ENCODE measurements at regions not wholly inside any gene's neighbourhood (a gene's known extent, or its start where the extent isn't known, plus 50 kb on each side); places are given as distances from the start of the nearest gene placed in this dataset.

DNA sequence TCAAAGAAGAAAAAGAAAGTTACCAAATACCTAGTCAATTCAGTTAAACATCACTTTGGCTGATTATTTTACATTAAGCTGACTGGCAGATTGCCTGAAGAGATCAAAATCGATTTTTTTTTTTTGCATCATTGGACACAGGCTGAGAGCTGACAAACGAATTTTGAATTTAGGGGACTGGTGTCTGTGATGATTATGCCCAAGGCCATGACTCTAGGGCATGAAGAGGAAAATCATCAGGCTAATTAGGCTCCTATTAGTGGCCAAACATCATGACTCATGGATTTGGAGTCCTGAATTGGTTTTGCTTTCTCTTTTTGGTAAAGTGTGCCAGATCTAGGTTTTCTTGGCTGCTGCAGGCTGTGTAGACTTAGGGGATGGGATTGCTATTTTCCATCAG is 829.3 kb upstream of the LCORL start:
- DNase-seq (ENCODE audit: low spot score): no peak

DNA sequence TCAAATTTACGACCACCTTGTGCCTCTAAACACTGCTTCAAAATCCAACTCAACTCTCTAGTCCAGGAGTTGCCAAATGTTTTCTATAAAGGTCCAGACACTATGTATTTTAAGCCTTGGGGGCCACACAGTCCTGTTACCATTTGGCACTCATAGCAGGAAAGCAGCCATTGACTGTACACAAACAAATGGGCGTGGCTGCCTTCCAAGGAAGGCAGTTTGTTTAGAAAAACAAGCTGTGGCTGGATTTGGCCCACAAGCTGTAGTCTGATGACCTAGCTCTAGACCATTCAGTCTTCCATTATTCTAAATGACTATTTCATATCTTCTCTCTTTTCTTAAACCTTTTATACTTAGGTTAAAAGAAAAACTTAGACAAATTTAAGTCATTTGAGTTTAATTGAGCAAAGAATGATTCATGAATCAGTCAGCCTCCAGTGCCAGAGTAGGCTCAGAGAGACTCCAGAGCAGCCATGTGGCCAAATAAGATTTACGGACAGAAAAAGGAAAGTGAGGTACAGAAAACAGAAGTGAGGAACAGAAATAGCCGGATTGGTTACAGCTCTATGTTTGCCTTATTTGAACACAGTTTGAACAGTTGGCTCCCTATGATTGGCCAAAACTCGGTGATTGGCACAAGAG is 825.8 kb upstream of the LCORL start:
- no peak for DNase-seq (ENCODE audit: low spot score)

DNA sequence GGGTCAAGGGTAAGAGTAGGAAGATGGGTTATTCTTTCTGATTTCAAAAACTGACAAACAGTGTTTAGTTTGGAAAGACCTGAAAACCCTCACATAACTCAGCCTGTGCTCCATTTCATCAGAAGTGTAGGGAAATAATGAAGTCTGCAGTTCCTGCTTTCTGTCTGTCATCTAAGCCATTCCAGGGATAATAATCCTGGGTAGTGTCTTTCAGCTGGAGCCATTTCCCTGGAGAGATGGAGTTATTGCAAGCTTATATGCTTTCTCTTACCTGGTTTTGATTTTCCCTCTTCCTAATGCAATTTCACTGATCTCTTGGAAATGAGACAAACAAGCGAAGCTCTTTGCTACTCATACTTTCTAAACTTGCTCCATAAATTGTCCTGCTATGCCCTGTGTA is 824.8 kb upstream of the LCORL start:
- no peak for DNase-seq (ENCODE audit: low spot score)

DNA sequence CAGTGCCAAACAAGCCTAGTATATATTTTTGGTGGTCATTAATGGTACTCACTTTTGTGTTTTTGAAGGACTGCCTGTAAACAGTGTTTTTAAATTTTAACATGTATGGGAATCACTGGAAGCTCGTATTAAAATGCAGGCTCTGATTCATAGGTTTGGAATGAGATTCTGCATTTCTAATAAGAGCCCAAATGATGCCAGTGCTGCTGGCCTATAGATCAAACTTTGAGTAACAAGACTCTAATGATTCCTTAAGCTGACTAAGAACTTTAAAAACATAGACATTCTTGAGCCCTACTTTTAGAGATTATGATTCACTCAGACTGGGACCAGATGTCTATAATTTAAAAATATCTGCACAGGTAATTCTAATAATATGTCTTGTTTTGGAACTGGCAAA is 823.2 kb upstream of the LCORL start:
- no peak for DNase-seq (ENCODE audit: low spot score)

DNA sequence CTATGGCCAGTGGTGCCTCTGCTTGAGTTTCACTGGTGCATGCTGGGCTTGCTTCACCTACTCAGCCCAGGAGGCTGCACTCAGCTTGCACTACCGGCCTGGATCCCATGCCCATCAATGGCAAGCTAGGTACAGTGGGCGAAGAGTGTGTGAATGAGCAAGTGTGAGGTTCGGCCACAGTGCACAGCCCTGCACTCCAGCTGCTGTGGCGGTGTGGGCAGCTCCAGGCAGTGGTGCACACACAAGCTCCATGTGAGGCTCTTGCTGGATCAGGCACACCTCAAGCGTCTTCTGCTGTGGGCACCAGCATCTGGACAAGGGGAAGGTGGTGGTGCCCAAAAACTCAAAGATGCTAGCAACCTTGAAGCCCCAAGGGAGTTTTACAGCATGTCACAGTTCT is 820.9 kb upstream of the LCORL start:
- no peak for DNase-seq (ENCODE audit: low spot score)

DNA sequence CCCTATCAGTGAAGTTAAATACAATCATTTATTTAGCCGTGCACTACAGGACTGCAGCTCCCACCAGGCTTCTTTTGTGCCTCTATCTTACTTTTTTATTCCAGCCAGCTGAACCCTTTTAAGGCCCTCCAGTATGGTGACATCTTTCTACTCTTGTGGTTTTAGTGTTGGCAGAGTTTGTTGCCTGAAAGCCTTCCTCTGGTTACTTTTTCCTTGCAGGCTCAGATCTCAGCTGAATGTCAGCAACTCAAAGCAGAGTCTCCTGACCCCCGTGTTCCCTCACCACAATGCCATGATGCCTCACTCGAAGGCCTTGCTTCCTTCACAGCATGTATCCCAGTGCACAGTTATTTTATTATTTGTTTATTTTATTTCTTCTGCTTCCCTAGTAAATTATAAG is 818.9 kb upstream of the LCORL start:
- DNase-seq (ENCODE audit: low spot score): no peak

DNA sequence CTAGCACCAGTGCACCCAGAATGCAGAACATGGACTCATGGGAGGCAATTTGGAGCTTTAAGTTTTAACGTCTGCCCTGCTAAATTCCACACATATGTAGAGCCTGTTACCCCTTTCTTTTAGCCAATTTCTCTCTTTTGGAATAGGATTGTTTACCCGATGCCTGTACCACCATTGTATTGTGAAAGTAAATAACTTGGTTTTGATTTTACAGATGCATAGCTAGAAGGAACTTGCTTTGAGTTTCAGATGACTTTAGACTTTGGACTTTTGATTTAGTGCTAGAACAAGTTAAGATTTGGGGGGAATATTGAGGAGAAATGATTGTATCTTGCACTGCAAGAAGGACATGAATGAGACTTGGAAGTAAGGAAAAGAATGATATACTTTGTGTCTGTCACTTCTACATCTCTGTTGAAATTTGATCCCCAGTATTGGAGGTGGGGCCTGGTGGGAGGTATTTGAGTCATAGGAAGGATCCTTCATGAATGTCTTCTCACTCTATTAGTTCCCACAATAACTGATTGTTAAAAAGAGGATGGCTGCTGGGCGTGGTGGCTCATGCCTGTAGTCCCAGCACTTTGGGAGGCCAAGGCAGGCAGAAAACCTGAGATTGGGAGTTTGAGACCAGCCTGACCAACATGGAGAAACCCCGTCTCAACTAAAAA is 794.8 kb upstream of the LCORL start:
- no peak for DNase-seq (ENCODE audit: low spot score)

DNA sequence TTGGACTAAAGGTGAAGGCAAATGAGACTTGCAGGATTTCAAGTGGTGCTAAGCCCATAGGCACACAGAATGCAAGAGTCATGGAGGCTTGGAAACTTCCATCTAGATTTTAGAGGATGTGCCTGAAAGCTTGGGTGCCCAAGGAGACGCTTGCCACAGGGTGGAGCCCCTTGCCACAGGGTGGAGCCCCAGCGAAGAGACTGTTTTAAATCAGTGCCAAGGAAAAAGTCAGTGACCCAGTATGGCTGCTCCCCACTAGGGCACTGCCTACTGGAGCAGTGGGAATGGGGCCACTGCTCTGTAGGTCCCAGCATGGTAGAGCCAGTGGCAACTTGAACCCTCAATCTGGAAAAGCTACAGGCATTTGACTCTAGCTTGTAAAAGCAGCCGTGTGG is 794.2 kb upstream of the LCORL start:
- DNase-seq (ENCODE audit: low spot score): no peak

DNA sequence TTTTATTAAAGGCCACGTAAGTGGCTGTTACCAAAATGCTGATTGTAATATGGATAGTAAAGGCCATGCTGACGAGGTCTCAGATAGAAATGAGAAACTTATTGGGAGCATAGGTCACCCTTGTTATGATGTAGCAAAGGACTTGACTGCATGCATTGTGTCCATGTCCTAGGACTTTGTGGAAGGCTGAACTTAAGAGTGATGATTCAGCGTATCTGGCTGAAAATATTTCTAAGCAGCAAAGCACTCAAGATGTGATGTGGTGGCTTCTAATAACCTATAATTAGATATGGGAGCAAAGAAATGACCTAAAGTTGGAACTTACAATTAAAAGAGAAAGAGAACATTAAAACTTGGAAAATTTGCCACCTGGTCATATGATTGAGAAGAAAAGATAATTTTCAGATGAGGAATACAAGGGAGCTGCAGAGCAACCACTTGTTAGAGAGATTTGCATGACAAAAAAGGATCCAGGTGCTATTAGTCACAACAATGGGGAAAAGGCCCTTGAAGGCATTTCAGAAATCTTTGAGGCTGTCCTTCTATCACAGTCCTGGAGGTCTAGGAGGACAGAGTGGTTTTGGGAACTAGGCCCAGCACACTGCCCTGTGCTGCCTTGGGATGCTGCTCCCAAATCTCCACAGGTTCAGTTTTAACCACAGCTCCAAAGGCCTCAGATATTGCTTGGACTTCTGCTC is 793.7 kb upstream of the LCORL start:
- no peak for DNase-seq (ENCODE audit: low spot score)

DNA sequence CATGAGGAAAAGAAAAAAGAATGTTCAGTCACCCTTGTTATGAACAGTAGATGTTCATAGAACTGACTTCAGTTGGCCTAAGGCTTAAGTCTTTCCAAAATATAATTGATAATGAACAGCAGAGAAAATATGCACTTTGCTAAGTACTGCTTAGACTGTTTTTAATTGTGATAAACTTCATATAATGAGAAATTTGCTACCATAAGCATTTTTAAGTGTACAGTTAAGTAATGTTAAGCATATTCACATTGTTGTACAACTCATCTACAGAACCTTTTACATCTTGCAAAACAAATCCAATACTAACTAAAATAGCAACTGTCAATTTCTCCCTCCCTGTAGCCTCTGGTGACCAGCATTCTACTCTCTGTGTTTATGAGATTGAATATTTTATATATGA is 792.2 kb upstream of the LCORL start:
- no peak for DNase-seq (ENCODE audit: low spot score)

DNA sequence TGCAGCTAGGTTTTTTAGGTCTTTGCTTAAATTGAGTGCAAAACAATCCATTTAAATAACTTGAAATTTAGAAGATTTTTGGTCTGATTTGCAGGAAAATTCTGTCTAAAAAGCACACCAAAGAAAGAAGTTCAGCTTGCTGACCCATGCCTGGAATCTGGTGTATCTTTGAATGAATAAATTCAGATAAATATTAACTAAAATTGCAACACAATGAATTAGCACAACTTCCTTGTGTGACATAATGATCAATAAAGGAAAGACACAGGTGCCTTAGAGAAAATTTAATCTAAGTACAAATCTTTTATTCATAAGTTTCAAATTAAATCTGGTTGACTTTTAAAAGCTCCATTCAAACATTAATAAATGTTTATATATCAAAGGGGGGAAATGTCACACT is 791.5 kb upstream of the LCORL start:
- DNase-seq (ENCODE audit: low spot score): no peak

DNA sequence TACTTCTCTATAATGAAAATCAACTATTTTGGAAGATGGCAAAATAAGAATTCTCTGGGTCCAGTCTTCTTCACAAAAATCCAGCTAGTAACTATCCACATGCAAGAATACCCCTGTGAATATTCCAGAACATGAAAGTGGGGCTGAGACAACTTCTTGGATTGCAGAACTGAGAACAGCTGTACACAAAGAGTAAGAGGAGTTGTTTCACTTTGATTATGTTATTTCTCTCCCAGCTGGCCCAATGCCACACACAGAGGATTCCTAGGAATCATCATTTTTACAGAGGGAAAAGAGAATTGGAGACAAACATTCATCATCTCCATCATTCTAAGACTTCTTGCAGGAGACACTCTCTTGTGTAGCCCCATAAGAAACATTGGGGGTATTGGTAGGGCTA is 782.2 kb upstream of the LCORL start:
- DNase-seq (ENCODE audit: low spot score): no peak

DNA sequence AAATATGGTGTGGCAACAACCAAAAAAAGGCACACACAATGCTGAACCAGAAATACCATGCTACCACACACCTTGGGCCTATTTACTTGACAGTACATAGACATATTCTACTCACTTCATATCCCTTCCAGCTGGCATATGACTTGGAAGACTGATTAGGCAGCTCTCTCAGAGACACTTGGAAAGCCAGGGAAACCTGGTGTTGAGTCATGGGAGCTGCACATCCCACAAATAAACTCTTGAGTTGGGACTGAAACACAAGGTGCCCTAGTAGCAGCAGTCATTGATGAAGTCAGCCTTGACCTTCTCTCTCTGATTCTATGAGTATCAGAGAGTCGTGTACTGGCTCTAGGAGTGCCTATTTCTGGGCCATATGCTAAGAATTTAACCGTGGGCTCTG is 776.6 kb upstream of the LCORL start:
- no peak for DNase-seq (ENCODE audit: low spot score)

DNA sequence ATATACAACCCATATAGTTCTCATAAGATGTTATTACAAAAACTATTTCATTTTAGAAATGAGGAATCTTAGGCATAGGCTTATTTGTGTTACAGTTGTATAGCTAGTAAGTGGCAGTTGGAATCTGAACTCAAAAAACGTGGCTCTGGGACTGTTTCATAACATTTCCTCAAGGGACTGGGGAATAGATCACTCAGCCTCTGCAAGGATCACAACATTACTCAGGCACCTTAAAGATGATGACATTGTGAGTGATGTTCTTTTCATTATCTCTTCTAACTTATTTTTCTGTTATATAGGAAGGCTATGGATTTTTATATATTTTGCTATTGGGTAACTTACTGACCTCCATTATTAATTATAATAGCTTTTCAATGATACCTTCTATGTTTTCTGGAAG is 774.2 kb upstream of the LCORL start:
- no peak for DNase-seq (ENCODE audit: low spot score)

DNA sequence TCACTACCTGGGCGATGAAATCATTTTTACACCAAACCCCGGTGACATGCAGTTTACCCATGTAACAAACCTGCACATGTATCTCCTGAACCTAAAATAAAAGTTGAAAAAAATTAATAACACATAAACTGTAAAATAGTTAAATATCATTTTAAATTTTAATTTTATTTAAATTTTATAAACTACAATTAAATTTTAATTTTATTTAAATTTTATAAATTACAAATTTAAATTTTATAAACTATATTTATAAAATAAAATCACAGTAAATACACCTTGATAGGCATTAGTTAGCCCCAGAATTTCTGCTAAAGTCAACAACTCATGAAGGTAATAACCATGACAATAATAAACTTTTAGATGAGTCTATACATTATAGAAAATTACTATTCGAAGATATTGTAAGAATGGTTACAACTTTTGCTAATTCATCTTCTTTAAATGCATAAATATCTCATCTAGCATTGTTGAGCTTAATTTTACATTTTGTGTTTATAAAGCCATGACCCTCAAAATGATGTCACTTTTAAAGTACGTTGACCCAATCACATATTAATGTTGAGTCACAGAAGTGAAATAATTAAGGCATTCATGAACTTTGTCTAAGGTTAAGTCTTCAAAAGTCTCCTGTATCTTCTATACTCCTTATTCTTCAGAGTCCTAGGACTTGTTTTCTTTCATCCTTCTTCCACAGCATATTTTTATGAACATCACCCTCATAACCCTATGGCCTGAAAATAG is 755.8 kb upstream of the LCORL start:
- no peak for DNase-seq (ENCODE audit: low spot score)

DNA sequence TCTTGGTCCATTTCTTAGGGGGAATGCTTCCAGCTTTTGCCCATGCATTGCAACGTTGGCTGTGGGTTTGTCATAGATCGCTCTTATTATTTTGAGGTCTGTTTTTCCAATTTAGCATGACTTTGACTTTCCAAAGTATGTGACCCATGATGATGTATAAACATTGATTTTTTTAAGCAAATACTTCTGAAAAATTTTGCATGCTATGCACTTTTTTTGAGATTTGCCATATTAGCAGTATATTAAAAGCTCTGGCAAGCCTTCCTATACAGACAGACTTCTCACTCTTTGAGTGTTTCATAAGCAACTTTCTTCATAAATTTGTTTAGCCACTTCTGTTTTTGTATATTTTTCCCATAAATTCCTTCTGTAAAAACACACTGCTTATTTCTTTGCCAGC is 746.4 kb upstream of the LCORL start:
- no peak for DNase-seq (ENCODE audit: low spot score)

DNA sequence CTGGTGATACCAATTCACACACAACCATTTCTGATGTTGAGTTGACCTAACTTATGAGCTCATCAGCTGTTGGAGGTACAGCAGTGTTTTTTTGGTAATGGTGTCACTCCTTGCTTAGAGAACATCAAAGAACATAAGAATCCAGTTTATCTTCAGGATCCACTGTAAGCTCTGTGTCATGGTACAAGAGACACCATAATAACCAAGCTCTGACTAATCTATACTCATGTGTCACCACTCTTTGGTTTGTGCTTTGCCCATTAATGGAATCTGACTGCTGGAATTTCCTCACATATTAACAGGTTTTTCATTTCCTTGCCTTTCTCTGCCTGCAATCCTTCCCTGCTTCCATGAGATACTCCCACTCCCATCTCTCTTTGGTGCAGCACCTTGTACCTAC is 735.1 kb upstream of the LCORL start:
- DNase-seq (ENCODE audit: low spot score): no peak

DNA sequence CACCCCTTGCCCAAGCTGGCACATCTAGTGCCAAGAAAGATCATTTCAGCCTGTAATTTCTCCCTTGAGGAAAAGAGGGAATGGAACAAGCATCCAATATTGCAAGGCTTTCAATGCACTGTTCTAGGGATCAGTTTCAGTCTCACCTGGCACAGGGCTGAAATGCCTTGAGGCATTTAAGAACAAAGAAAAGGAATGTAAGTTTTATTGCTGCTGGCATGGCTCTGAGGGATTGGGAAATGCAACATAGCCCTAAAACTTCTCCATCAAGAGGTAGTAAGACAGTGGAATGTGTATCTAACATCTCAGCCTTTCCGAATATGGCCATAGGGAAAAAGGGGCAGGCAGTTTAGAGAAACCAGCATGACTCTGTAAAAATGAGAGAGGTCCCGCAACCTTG is 732.6 kb upstream of the LCORL start:
- no peak for DNase-seq (ENCODE audit: low spot score)

DNA sequence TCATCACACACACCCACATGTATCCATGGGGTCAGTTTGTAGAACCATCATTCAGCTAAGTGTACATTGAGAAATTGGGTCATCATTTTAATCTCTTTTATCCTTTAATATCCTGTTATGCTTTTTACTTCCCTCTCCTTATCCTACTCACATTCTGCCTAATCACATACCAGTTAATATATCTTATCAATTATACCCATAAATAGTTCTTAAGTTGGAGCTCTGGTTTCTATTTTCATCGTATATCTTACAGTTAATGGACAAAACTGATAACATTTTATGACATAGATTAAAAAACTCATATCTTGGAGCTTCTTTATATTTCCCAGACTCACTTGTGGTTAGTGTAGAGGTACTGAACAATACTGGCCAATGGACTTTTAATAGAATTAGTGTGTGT is 729.5 kb upstream of the LCORL start:
- no peak for DNase-seq (ENCODE audit: low spot score)

DNA sequence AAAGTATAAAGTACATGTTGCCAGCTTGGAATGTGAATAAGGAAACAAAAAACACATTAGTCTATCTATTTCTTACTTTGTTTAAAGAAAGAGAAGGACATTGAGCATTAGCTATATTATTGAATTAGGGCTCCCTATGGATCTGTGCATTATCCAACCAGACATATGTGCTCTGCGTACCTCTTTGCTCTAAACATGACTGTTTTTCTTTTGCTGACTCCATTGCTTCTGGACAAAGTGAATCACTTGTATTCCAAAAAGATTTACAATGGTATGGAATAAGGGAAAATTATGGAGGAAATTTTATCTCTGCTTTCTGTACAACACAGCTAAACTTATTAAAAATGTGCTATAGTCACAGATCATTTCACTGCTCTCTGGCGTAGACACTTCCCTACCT is 727.8 kb upstream of the LCORL start:
- DNase-seq (ENCODE audit: low spot score): no peak

DNA sequence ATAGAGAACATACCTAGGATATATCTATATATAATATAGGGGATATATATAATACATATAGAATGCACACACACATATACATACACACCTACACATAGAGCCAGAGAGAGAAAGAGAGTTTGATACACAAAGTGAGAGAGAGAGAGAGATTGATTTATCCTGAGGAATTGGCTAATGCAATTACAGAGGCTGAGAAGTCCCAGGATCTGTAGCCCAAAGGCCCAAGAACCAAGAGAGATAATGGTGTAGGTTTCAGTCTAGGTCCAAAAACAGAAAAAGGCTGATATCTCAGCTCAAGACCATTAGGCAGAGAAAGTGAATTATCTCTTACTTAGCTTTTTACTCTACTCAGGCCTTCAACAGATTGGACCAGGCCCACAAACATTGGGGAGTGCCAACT is 715.0 kb upstream of the LCORL start:
- DNase-seq (ENCODE audit: low spot score): no peak

DNA sequence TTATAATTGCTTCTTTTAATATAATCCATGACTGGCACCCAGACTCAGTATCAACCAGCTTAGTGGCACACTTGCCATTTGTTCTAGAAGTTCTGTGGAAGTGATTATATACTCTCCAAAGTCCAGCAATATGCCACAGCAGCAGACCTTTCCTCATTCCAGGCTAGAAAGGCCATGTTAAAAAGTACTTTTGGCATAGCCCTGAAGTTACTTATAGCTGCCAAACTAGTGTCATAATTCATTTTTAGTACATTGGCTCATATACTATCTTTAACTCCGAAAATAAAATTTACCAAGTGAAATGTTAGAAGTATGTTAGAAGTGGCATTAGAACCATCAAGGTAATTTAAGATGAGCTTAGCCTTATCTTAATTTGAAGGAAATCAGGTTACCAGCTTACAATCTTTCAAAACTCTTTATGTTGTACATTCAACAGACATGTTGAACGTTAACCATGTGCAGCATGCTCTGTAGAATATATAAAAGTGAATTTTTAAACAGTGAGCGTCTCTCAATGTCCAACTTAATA is 714.2 kb upstream of the LCORL start:
- DNase-seq (ENCODE audit: low spot score): no peak

DNA sequence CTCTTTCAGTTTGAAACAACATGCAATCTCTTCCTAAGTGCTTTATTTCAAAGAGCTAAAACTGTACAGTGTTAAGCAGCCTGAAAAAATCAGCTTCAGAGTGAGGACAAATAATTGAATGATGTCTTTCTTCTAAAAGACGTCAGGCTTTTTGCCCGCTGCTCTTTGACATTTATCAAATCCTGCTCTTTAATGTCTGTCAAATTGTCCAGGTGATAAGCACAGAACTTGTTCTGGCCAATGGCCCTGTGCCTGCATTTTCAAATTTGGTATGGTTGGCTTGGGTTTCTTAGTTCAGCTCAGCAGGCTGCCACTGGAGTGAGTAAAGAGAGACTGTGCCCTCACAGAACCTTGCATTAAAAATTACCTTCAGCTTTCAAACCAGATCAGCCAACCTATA is 712.9 kb upstream of the LCORL start:
- DNase-seq (ENCODE audit: low spot score): no peak
